ENCODE measurements at regions not wholly inside any gene's neighbourhood (a gene's known extent, or its start where the extent isn't known, plus 50 kb on each side); places are given as distances from the start of the nearest gene placed in this dataset.
"Not testable (repeated sequence)": the region's sequence is repeated elsewhere in the genome, so short reads cannot be mapped to it uniquely, and the experiment has no call there.

- DNase-seq, result not testable (repeated sequence)
These were observed 88.2 kb upstream of the MAP3K7 start for GRCh38 chr6:90675107-90675506.

DNA sequence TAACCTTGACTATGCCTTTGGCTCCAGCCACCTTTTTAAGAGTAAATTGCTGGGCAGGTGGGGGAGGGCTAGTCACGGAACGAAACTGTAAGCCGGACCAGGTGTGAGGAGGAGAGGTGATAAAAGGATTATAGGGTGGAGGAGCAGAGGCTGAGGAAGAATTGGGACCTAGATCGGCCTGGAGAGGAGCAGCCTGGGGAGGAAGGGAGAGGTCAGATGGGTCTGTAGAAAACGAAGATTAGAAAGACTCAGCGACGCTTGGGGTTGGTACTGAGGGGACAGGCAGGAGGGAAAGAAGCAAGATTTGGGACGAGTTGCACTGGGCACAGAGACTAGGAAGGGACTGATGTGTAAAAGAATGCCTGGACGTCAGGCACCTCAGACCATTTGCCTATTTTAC, 87.2 kb upstream of the MAP3K7 start:
- DNase-seq, result not testable (repeated sequence)

- DNase-seq, result no peak
These were observed 83.0 kb upstream of the MAP3K7 start for GRCh38 chr6:90669846-90670245.

DNA sequence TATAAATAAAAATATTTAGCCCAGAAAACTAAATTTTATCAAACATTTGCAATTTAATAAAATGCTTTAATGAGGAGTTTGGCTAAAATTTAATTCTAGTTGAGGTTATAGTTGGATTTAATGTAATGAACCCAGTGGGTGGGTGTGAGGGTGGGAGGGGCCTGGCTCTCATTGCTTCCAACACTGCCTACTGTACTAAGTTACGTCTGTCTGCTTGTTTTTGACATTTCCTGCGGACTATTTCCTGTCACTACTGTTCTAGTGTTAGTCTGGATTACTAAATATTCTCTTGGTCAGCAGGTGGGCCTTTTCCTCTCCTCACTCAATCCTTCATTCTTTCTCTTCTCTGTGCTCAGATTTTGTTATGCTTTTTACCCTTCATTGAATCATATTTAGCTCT, 82.5 kb upstream of the MAP3K7 start:
- DNase-seq, result no peak

DNA sequence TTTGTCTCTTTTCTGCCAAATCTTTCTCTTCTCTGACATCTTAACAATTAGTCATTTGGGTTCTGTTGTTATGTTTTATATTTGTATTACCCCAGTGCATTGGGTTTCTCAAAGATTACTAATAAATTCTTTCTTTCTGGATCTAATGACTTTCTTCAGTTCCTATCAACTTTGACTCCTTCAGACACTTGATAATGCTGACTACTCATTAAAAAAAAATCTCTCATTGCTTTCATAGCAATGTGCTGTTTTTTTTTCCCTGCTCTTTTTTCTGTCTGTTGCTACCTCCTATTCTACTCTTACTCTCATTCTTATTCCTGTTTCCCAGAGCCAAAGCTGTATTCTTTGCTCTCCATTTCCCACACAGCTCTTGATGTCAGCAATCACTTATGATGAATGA, 81.3 kb upstream of the MAP3K7 start:
- DNase-seq, result no peak

- no peak for DNase-seq
These were observed 77.0 kb upstream of the MAP3K7 start for GRCh38 chr6:90663873-90664272.

GRCh38 chr6:90663106-90663505, 76.2 kb upstream of the MAP3K7 start:
- DNase-seq, result no peak

- DNase-seq, result no peak
These were observed 74.1 kb upstream of the MAP3K7 start for GRCh38 chr6:90660931-90661330.

DNA sequence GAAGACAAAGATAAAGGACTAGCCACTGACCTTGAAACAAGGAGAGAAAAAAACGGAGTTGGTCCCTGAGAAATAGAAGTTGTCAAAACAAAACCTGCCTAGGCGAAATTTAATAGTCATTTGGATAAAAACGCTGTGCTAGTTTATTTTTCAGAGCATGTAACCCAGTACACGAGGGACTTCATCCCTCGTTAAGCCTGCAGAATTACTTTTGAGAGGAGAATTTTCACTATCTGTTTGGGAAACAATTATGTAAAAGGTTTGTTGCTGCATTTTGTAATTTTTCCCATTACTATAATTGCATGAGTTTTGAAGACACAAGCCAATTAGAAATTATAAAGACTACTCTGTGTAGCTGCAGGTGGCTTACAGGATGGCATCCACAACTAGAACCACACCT, 71.6 kb upstream of the MAP3K7 start:
- no peak for DNase-seq

DNA sequence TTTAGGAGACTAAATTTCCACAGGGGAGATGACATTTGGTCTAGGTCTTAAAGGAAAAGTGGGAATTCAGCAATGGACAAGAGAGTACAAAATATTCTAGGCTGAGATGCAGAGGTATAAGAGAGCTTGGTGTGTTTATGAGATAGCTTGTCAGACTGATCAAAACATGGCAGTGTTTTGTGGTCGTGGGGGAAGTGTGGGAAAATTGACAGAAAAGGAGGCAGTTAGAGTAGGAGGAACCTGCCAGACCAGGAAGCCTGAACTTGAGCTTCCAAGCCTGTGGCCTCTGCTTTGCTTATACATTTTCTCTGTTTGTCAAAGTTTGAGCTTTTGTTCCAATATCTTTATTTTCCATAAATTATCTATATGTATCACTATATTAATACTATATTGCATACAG, 69.5 kb upstream of the MAP3K7 start:
- no peak for DNase-seq

- no peak for DNase-seq
These were observed 67.9 kb upstream of the MAP3K7 start for GRCh38 chr6:90654806-90655205.

- no peak for DNase-seq
These were observed 67.3 kb upstream of the MAP3K7 start for GRCh38 chr6:90654166-90654565.

DNA sequence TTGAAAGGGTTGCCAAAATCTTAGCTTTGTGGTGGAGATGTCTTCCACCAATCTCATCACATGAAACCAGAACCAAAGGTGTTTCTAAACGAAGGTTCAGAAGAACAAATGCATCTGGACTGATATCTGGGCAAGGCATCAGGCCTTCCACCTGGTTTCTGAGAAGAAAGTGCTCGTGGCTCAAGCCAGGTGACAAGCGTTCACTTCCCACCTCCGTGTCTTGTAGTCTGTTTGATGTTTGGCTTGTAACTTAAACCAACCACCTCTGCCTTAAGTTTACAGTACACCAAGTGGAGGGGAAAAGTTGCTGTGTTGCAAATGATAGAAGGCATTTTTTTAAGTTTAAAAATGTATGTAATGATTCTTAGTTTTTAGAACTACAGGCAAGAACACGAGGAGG, 66.9 kb upstream of the MAP3K7 start:
- no peak for DNase-seq

GRCh38 chr6:90650041-90650940, 63.4 kb upstream of the MAP3K7 start:
- no peak for DNase-seq

GRCh38 chr6:90648873-90649272, 62.0 kb upstream of the MAP3K7 start:
- no peak for DNase-seq

DNA sequence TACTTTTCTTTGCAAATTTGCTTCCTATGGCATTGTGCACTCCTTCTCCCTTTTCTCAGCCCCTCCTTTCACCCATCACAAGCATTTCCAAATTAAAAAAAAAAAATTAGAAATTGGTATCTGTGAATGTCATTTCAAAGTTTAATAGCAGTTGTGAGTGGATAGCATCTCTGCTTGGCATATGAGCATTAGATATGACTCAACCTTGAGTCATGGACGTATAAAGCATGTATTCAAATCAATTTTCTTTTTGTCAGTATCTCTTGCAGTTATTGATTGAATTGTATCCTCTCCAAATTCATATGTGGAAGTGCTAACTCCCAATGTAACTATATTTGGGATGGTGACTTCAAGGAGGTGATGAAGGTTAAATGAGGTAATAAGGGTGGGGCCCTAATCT, 60.1 kb upstream of the MAP3K7 start:
- no peak for DNase-seq

DNA sequence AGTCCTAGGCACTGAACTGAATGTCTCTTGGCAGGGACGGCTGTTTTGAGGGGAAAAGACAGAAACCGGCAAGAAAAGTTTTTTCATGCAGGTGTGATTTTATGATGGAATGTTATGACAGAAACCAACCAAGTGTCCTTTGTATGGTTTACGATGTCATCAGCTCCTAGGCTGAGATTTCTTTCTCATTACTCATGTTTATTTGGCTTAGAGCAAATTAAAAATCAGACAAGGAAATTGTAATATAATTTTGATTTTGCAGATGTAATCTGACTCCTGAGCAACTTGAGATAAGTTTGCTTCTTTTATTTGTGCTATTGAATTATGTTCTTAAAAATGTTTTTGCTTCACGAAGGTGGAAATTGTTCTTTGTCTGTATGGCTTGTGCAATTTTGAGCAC, 58.8 kb upstream of the MAP3K7 start:
- DNase-seq, result no peak

- no peak for DNase-seq
These were observed 57.6 kb upstream of the MAP3K7 start for GRCh38 chr6:90644492-90644891.

- DNase-seq, result no peak
These were observed 56.5 kb upstream of the MAP3K7 start for GRCh38 chr6:90643381-90643780.

- DNase-seq, result no peak
These were observed 50.4 kb upstream of the MAP3K7 start for GRCh38 chr6:90637320-90637719.

Measured in activated CD4-positive, alpha-beta T cell treated with anti-CD3 and anti-CD28 coated beads, Interleukin-2, amount 50 U/mL, for 16 hours (primary cell).